Retinal pigment epithelial cell (primary cell): ENCODE measurements at regions not wholly inside any gene's neighbourhood (a gene's known extent, or its start where the extent isn't known, plus 50 kb on each side); places are given as distances from the start of the nearest gene placed in this dataset.

ENCODE experiments used
- DNase-seq: peaks from one replicate; pipeline ENCODE4 v3.0.0-alpha.2; 2010; ENCODE audit warnings: low read depth
- H3K4me3 ChIP-seq: 2 replicates; pipeline ENCODE4 v1.5.1; 2011; ENCODE audit warnings: mild to moderate bottlenecking, low read length, control low read depth, moderate library complexity
- CTCF ChIP-seq: conservative IDR thresholded peaks from 2 replicates; pipeline ENCODE4 v1.5.1; 2011; ENCODE audit warnings: low read depth, low read length, control low read depth, inconsistent platforms

GRCh38 chr3:21256932-21257331, 494.1 kb downstream of the ZNF385D start:
- no peak for TF ChIP-seq CTCF
- DNase-seq, result no peak
- H3K4me3 ChIP-seq, result no peak overlapping the region

- no peak overlapping the region for H3K4me3 ChIP-seq
- no peak for TF ChIP-seq CTCF
- no peak for DNase-seq
These were observed 512.3 kb downstream of the ZNF385D start for GRCh38 chr3:21238661-21239060.

GRCh38 chr3:21237638-21238037, 513.4 kb downstream of the ZNF385D start:
- TF ChIP-seq CTCF, result no peak
- peak; percentile 41 for DNase-seq
- H3K4me3 ChIP-seq, result no peak overlapping the region

- TF ChIP-seq CTCF, result no peak
- no peak for DNase-seq
These were observed 515.5 kb downstream of the ZNF385D start for GRCh38 chr3:21235491-21235890.

GRCh38 chr3:21234933-21235332, 516.1 kb downstream of the ZNF385D start:
- no peak overlapping the region for H3K4me3 ChIP-seq
- TF ChIP-seq CTCF, result no peak
- no peak for DNase-seq

More at GRCh38 chr3:21235491-21235890, 515.5 kb downstream of the ZNF385D start:
- no peak overlapping the region for H3K4me3 ChIP-seq

GRCh38 chr3:21229426-21230135, 521.4 kb downstream of the ZNF385D start:
- no peak overlapping the region for H3K4me3 ChIP-seq
- DNase-seq, result no peak
- no peak for TF ChIP-seq CTCF

- no peak for DNase-seq
- TF ChIP-seq CTCF, result no peak
These were observed 524.9 kb downstream of the ZNF385D start for GRCh38 chr3:21226086-21226485.

More at GRCh38 chr3:21226086-21226485, 524.9 kb downstream of the ZNF385D start:
- H3K4me3 ChIP-seq, result no peak overlapping the region
